ENCODE measurements at regions not wholly inside any gene's neighbourhood (a gene's known extent, or its start where the extent isn't known, plus 50 kb on each side); places are given as distances from the start of the nearest gene placed in this dataset.

GRCh38 chr5:163310997-163311396 is 126.4 kb upstream of the CCNG1 start:
- TF ChIP-seq CTCF (IDR thresholded peaks at IDR 0.05) (no peak), POLR2A (IDR thresholded peaks at IDR 0.05) (no peak)
